ENCODE measurements at regions not wholly inside any gene's neighbourhood (a gene's known extent, or its start where the extent isn't known, plus 50 kb on each side); places are given as distances from the start of the nearest gene placed in this dataset.

DNA sequence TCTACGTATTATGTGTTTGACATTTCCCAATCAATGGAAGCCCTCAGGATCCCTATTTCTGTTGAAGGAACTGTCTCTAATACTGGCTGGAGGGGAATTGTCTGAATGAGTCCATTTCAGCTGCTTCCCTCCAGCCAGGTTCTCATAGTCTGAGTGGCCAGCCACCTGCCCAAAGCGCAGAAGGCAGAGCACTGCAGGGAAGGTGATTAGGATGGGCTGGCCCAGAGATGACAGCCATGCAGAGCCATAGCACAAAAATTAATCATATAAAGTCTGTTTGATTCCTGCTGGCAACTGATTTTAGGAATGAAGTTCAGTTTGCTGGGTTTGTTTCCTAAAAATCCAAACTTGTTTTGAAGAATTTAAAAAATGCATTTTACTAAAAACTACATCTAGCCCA lies 327.1 kb downstream of the ETAA1 start:
- CTCF ChIA-PET = no interaction called here
- POLR2A ChIA-PET = no interaction called here
- BruUV-seq (replicated peaks) = no TSS peak
- intact Hi-C loops (cut with micrococcal nuclease) = no loop called here
- DNase-seq (ENCODE audit: low read depth, low spot score) = no peak
- Histone ChIP-seq H3K36me3 (ENCODE audit: control insufficient read depth in 1 of 2, insufficient read depth in 2 of 2, low read length in 2 of 2) (no peaks in the 10 kb centered on the region), H3K27me3 (ENCODE audit: insufficient read depth, low read length) (peaks cover 37% of the 10 kb centered on the region; the same call in 1 of the 2 replicates), H3K4me2 (ENCODE audit: low read length) (no peak overlapping the region), H3K4me1 (ENCODE audit: control insufficient read depth in 1 of 2, insufficient read depth in 2 of 2, low read length in 2 of 2) (no peaks in the 10 kb centered on the region), H4K20me1 (ENCODE audit: insufficient read depth) (no peaks in the 10 kb centered on the region), H3K27ac (ENCODE audit: low read depth, low read length) (no peak overlapping the region), H3K9me3 (ENCODE audit: control insufficient read depth in 1 of 2, insufficient read depth in 1 of 2, low read depth in 1 of 2, low read length in 2 of 2) (no peaks in the 10 kb centered on the region), H3K79me2 (ENCODE audit: insufficient read depth, low read length) (no peaks in the 10 kb centered on the region), H3K9ac (ENCODE audit: low read length) (no peak overlapping the region), H2AFZ (ENCODE audit: low read depth, low read length, poor library complexity, severe bottlenecking) (no peak overlapping the region), H3K4me3 (replicated peaks in 1 of 2; ENCODE audit: low read depth in 1 of 2, low read length in 2 of 2) (no peak overlapping the region), H3K9me2 (ENCODE audit: insufficient read depth) (no peaks in the 10 kb centered on the region)
- RAD21 ChIA-PET (ENCODE audit: low non-redundant PET in 1 of 2, low total read pairs in 2 of 2, uncharacterized antibody in 2 of 2, unreplicated experiment in 2 of 2) = no interaction called here
- TF ChIP-seq SIN3A (IDR thresholded peaks at IDR 0.05; ENCODE audit: low read depth) = no peak
- no peak for TF ChIP-seq SRF (IDR thresholded peaks at IDR 0.05; ENCODE audit: low read depth)
- no peak for TF ChIP-seq EGR1 (IDR thresholded peaks at IDR 0.05; ENCODE audit: low read depth)
- TF ChIP-seq ZNF274 (IDR thresholded peaks at IDR 0.05; ENCODE audit: low read depth, low read length) = no peak
- TF ChIP-seq, protein P1, sequence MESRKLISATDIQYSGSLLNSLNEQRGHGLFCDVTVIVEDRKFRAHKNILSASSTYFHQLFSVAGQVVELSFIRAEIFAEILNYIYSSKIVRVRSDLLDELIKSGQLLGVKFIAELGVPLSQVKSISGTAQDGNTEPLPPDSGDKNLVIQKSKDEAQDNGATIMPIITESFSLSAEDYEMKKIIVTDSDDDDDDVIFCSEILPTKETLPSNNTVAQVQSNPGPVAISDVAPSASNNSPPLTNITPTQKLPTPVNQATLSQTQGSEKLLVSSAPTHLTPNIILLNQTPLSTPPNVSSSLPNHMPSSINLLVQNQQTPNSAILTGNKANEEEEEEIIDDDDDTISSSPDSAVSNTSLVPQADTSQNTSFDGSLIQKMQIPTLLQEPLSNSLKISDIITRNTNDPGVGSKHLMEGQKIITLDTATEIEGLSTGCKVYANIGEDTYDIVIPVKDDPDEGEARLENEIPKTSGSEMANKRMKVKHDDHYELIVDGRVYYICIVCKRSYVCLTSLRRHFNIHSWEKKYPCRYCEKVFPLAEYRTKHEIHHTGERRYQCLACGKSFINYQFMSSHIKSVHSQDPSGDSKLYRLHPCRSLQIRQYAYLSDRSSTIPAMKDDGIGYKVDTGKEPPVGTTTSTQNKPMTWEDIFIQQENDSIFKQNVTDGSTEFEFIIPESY (IDR thresholded peaks at IDR 0.05; ENCODE audit: extremely low read depth, insufficient replicate concordance, low read length) = no peak
- no peak for TF ChIP-seq SP1 (IDR thresholded peaks at IDR 0.05; ENCODE audit: low read depth)
- TF ChIP-seq ZFX (IDR thresholded peaks at IDR 0.05) = no peak
- no peak for ATAC-seq

DNA sequence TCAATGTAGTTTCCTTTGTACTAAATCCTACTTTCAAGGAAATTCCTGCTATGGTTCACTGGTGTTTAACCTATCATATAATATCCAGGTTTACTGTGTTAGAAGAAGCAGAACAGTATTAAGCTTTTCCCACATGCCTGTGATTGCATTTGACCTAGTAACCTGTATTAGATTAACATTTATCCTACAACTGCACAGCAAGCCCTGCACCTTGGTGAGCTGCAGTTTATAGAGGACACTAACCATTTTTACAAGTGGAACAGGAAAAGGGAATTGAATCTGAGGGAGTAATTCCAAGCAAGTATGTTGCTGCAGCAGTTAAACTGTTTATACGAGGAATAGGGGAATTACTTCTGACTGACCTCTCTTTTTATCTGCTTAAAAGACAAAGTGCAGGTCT lies 328.6 kb downstream of the ETAA1 start:
- Histone ChIP-seq H3K36me3 (ENCODE audit: control insufficient read depth in 1 of 2, insufficient read depth in 2 of 2, low read length in 2 of 2) (no peaks in the 10 kb centered on the region), H3K4me2 (ENCODE audit: low read length) (no peak overlapping the region), H3K79me2 (ENCODE audit: insufficient read depth, low read length) (no peaks in the 10 kb centered on the region), H3K9ac (ENCODE audit: low read length) (no peak overlapping the region), H3K4me3 (replicated peaks in 1 of 2; ENCODE audit: low read depth in 1 of 2, low read length in 2 of 2) (no peak overlapping the region), H4K20me1 (ENCODE audit: insufficient read depth) (no peaks in the 10 kb centered on the region), H2AFZ (ENCODE audit: low read depth, low read length, poor library complexity, severe bottlenecking) (no peak overlapping the region), H3K9me3 (ENCODE audit: control insufficient read depth in 1 of 2, insufficient read depth in 1 of 2, low read depth in 1 of 2, low read length in 2 of 2) (no peaks in the 10 kb centered on the region), H3K4me1 (ENCODE audit: control insufficient read depth in 1 of 2, insufficient read depth in 2 of 2, low read length in 2 of 2) (no peaks in the 10 kb centered on the region), H3K27ac (ENCODE audit: low read depth, low read length) (no peak overlapping the region), H3K9me2 (ENCODE audit: insufficient read depth) (no peaks in the 10 kb centered on the region), H3K27me3 (ENCODE audit: insufficient read depth, low read length) (peaks cover 44% of the 10 kb centered on the region; the same call in 1 of the 2 replicates)
- BruUV-seq (replicated peaks) = no TSS peak
- ChIA-PET POLR2A (no interaction called here), CTCF (no interaction called here), RAD21 (ENCODE audit: low non-redundant PET in 1 of 2, low total read pairs in 2 of 2, uncharacterized antibody in 2 of 2, unreplicated experiment in 2 of 2) (no interaction called here)
- ATAC-seq = no peak
- intact Hi-C loops (cut with micrococcal nuclease) = no loop called here
- DNase-seq (ENCODE audit: low read depth, low spot score) = no peak
- TF ChIP-seq CEBPB (IDR thresholded peaks at IDR 0.05; ENCODE audit: low read depth) = no peak
- TF ChIP-seq SRF (IDR thresholded peaks at IDR 0.05; ENCODE audit: low read depth) = no peak
- no peak for TF ChIP-seq POLR2A (IDR thresholded peaks at IDR 0.05; ENCODE audit: borderline replicate concordance, extremely low read depth, insufficient read depth, insufficient read length)
- TF ChIP-seq, protein P1 (IDR thresholded peaks at IDR 0.05; ENCODE audit: extremely low read depth, insufficient replicate concordance, low read length) = no peak
- no peak for TF ChIP-seq TCF7L2 (IDR thresholded peaks at IDR 0.05; ENCODE audit: borderline replicate concordance, extremely low read depth, insufficient read depth, insufficient read length)
- TF ChIP-seq ZNF274 (IDR thresholded peaks at IDR 0.05; ENCODE audit: low read depth, low read length) = no peak
- no peak for TF ChIP-seq SIN3A (IDR thresholded peaks at IDR 0.05; ENCODE audit: low read depth)
- TF ChIP-seq EZH2phosphoT487 (IDR thresholded peaks at IDR 0.05; ENCODE audit: borderline replicate concordance) = no peak
- no peak for TF ChIP-seq YY1 (IDR thresholded peaks at IDR 0.05; ENCODE audit: extremely low read depth, insufficient replicate concordance, low read depth, low read length)
- no peak for TF ChIP-seq ZFX (IDR thresholded peaks at IDR 0.05)
- TF ChIP-seq, protein P2, sequence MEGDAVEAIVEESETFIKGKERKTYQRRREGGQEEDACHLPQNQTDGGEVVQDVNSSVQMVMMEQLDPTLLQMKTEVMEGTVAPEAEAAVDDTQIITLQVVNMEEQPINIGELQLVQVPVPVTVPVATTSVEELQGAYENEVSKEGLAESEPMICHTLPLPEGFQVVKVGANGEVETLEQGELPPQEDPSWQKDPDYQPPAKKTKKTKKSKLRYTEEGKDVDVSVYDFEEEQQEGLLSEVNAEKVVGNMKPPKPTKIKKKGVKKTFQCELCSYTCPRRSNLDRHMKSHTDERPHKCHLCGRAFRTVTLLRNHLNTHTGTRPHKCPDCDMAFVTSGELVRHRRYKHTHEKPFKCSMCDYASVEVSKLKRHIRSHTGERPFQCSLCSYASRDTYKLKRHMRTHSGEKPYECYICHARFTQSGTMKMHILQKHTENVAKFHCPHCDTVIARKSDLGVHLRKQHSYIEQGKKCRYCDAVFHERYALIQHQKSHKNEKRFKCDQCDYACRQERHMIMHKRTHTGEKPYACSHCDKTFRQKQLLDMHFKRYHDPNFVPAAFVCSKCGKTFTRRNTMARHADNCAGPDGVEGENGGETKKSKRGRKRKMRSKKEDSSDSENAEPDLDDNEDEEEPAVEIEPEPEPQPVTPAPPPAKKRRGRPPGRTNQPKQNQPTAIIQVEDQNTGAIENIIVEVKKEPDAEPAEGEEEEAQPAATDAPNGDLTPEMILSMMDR (IDR thresholded peaks at IDR 0.05 in 2 of 3, conservative IDR thresholded peaks at IDR 0.05 in 1 of 3; ENCODE audit: borderline replicate concordance in 1 of 3, insufficient read depth in 1 of 3, low read depth in 2 of 3, low read length in 2 of 3) = no peak
- TF ChIP-seq RAD21 (IDR thresholded peaks at IDR 0.05; ENCODE audit: low read depth) = no peak
- TF ChIP-seq FOSL1 (IDR thresholded peaks at IDR 0.05; ENCODE audit: low read depth) = no peak
- TF ChIP-seq JUND (IDR thresholded peaks at IDR 0.05) = no peak

All from HCT116 (cell line).